DMS53 treated with DMSO at 0.1 percent for 48 hours (cell line): ENCODE measurements at regions not wholly inside any gene's neighbourhood (a gene's known extent, or its start where the extent isn't known, plus 50 kb on each side); places are given as distances from the start of the nearest gene placed in this dataset.

ENCODE experiments used
- DNase-seq: peaks from one replicate; lab custom pipeline; 2025; ENCODE audit not compliant: unreplicated experiment; lab: John Stamatoyannopoulos, UW

GRCh38 chr14:100955201-100955600 is 51.7 kb upstream of the RTL1 start:
- no peak for DNase-seq

- DNase-seq, result no peak
Measured at GRCh38 chr14:100962494-100962893, 59.0 kb upstream of the RTL1 start.

DNA sequence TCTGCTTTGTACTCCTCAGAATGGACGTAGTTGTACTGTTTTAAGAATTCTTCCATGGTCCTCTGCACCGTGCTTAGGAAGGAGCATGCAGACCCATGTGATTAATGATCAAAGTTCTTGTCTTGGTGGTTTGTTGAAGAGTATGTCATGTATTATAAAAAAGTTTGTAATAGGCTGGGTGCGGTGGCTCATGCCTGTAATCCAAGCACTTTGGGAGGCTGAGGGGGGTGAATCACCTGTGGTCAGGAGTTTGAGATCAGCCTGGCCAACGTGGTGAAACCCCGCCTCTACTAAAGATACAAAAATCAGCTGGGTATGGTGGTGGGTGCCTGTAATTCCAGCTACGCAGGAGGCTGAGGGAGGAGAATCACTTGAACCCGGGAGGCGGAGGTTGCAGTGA is 61.8 kb upstream of the RTL1 start:
- DNase-seq, result no peak

GRCh38 chr14:100967178-100967577 is 63.7 kb upstream of the RTL1 start:
- no peak for DNase-seq

GRCh38 chr14:100967930-100968329 is 64.4 kb upstream of the RTL1 start:
- no peak for DNase-seq

- DNase-seq, result no peak
Measured at GRCh38 chr14:100972118-100972897, 68.8 kb upstream of the RTL1 start.

GRCh38 chr14:100975671-100976070 is 72.1 kb upstream of the RTL1 start:
- DNase-seq, result no peak

DNA sequence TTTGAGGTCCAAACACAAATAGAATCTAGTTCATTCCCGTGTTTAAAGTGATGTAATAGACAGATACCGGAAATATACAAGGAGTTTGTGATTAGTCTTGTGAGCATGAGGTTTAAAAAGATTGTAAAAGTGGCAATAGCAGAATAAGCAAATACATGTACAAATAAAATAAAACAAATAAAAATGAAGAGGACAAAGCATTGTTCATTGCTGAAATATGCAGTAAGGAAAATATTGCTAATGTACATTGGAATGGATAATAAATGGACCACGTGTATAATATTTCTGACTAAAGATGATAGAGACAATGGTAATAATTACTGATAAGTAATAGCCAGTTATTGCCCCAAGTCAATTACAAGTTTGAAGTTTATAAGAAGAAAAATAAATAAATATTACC is 75.6 kb upstream of the RTL1 start:
- DNase-seq, result no peak

- no peak for DNase-seq
Measured at GRCh38 chr14:100979780-100980179, 76.3 kb upstream of the RTL1 start.

DNA sequence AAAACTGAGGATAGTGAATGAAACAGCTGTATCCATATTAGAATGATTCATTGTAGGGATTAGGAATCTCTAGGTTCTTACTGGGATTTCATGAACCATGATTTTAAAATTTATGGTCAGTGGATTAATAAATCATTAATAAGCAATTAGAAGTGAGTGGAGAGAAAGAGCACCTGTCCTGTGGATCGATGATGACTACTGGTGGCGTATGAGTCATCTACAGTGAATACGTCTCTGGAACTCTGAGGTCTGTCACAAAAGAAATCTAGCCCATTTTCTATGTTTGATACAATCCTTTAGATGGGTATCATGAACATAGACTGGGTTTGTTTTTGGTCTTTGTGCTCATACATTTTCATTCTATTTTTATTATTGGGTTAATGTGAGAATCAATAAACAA is 77.3 kb upstream of the RTL1 start:
- no peak for DNase-seq

DNA sequence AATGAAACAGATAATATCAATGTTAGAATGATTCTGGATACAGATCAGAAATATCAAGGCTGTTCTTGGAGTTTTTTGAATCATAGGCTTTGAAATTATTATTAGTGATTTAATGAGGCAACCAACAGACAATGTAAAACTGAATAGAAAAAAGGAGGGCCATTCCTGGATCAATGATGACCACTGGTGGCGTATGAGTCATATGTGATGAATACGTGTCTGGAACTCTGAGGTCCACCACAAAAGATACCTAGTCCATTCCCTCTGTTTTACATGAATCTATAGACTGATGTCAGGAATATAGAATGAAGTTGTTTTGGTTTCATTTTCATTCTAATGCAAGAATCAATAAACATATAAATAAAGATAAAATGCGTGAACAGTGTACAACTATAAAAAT is 78.3 kb upstream of the RTL1 start:
- DNase-seq, result no peak

- no peak for DNase-seq
Measured at GRCh38 chr14:100982353-100982752, 78.8 kb upstream of the RTL1 start.

DNA sequence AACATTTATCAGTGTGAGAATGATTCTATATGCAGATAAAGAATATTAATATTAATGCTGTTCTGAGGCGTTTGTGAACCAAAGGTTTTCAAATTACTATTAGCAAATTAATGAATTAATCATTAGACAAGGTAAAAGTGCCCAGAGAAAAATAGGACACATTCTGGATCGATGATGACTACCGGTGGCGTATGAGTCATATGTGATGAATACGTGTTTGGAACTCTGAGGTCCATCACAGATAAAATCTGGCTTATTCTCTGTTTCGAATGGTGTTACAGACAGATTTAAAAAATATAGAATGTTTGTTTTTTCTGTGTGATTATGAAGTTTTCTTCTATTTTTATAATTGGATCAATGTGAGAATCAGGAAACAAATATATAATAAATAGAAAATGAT is 79.2 kb upstream of the RTL1 start:
- no peak for DNase-seq

GRCh38 chr14:100983710-100984109 is 80.2 kb upstream of the RTL1 start:
- DNase-seq, result no peak

GRCh38 chr14:100988011-100988410 is 84.5 kb upstream of the RTL1 start:
- DNase-seq, result no peak

DNA sequence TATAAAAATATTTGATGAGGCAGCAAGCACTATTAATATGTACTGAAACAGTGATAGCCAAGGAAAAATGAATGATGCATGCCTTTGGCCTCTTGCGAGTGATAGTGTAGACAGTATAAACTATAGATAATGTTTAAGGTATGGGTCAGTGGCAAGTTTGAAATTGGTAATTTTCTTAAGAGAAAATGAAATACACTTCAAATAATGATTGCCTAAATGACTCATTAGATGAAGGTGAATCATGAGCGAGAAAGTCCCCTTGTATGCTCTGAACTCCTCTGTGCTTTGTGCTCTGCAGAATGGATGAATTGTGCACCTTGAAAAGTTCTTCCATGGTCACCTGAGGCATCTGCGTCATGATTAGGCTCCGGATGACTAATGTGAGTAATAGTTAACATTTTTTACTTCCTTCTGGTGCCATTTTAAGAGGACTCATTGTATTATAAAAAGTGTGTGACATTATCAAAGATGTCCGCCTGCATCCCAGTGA is 84.9 kb upstream of the RTL1 start:
- no peak for DNase-seq

- DNase-seq, result no peak
Measured at GRCh38 chr14:100988956-100989355, 85.4 kb upstream of the RTL1 start.

DNA sequence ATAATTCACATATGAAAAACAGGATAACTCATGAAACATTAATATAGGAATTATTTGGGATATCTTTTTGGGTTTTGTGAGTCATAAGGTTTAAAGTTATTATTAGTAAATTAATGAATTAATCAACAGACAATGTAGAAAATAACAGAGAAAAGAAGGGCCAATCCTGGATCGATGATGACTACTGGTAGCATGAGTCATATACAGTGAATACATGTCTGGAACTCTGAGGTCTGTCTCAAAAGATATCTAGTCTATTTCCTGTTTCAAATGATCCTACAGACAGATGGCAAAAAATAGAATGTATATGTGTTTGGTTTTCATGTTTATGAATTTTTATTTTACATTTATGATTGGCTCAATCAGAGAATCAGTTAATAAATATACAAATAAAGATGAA is 86.4 kb upstream of the RTL1 start:
- no peak for DNase-seq

DNA sequence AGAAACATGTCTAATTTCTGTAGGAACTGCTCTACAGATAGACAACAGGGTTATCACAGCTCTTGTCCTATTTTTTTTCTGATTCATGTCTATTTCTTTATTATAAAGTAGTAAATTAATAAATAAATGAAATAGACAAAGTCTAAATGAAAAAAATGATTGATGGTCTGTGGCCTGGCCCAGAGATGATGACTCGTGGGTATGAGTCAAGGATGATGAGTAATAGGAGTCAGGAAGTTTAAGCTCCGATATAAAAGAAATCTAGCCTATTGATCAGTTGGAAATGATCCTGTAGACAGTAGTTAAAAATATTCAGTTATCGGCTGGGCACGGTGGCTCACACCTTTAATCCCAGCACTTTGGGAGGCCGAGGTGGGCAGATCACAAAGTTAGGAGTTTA is 90.6 kb upstream of the RTL1 start:
- no peak for DNase-seq

- DNase-seq, result no peak
Measured at GRCh38 chr14:100994756-100995330, 91.3 kb upstream of the RTL1 start.

- no peak for DNase-seq
Measured at GRCh38 chr14:101000711-101001250, 97.3 kb upstream of the RTL1 start.

DNA sequence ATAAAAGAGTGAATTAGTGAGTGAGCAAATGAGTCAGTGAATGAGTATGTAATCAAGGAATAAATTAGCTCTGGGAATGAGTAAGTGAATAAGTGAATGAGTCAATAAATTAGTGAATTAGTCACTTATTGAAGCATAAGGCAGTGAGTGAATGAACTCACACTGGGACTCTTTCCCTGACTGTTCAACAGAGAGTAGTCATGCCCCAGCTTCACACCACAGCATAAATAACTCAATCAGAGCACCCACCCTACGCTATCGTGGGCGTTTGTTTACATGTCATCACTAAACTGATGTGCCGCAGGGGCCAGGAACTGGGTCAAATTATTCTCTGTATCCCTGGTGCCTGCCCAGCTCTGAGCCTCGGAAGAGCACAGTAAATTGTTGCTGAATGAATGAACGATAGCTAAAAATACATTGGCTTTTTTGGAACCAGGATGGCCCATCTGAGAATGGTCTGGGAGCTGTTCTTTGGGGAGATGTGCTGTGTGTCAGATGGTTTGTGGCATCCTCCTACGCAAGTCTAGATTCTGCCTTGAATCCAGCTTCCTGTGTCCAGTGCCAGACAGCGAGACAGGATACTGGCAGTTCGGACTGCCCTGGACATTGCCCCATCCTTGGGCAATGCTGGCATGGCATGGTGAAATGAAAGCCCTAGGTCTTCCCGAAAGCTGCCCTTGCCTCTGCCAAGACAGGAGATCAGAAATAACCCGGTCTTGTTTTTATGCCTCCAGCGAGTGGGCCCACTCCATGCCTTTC is 98.0 kb upstream of the RTL1 start:
- DNase-seq, result no peak
